ENCODE measurements at regions not wholly inside any gene's neighbourhood (a gene's known extent, or its start where the extent isn't known, plus 50 kb on each side); places are given as distances from the start of the nearest gene placed in this dataset.
"Not testable (repeated sequence)": the region's sequence is repeated elsewhere in the genome, so short reads cannot be mapped to it uniquely, and the experiment has no call there.

GRCh38 chr1:199875337-199875736 is 152.2 kb upstream of the NR5A2 start:
- FAIRE-seq: no peak

- no peak for FAIRE-seq
These were observed 151.7 kb upstream of the NR5A2 start for GRCh38 chr1:199875856-199876255.

GRCh38 chr1:199877526-199878384 is 149.8 kb upstream of the NR5A2 start:
- FAIRE-seq: no peak

GRCh38 chr1:199878823-199879222 is 148.7 kb upstream of the NR5A2 start:
- no peak for FAIRE-seq

GRCh38 chr1:199898654-199899053 is 128.9 kb upstream of the NR5A2 start:
- no peak for FAIRE-seq

GRCh38 chr1:199901341-199901740 is 126.2 kb upstream of the NR5A2 start:
- FAIRE-seq: no peak

GRCh38 chr1:199907361-199907760 is 120.1 kb upstream of the NR5A2 start:
- no peak for FAIRE-seq

GRCh38 chr1:199909137-199909536 is 118.4 kb upstream of the NR5A2 start:
- FAIRE-seq: no peak

GRCh38 chr1:199913318-199913717 is 114.2 kb upstream of the NR5A2 start:
- FAIRE-seq: no peak

GRCh38 chr1:199914546-199914945 is 113.0 kb upstream of the NR5A2 start:
- FAIRE-seq: no peak

- no peak for FAIRE-seq
These were observed 109.2 kb upstream of the NR5A2 start for GRCh38 chr1:199918196-199918769.

- no peak for FAIRE-seq
These were observed 106.9 kb upstream of the NR5A2 start for GRCh38 chr1:199920635-199921034.

GRCh38 chr1:199929556-199929955 is 98.0 kb upstream of the NR5A2 start:
- no peak for FAIRE-seq

- not testable (repeated sequence) for FAIRE-seq
These were observed 97.4 kb upstream of the NR5A2 start for GRCh38 chr1:199930067-199930466.

GRCh38 chr1:199931666-199932377 is 95.7 kb upstream of the NR5A2 start:
- FAIRE-seq: no peak

- no peak for FAIRE-seq
These were observed 95.0 kb upstream of the NR5A2 start for GRCh38 chr1:199932462-199932861.

GRCh38 chr1:199936441-199936840 is 91.1 kb upstream of the NR5A2 start:
- FAIRE-seq: no peak

- FAIRE-seq: no peak
These were observed 90.3 kb upstream of the NR5A2 start for GRCh38 chr1:199937161-199937560.

- no peak for FAIRE-seq
These were observed 89.8 kb upstream of the NR5A2 start for GRCh38 chr1:199937661-199938060.

GRCh38 chr1:199944986-199945385 is 82.5 kb upstream of the NR5A2 start:
- FAIRE-seq: no peak

GRCh38 chr1:199945591-199945990 is 81.9 kb upstream of the NR5A2 start:
- no peak for FAIRE-seq

- no peak for FAIRE-seq
These were observed 81.0 kb upstream of the NR5A2 start for GRCh38 chr1:199946305-199947155.
